ENCODE measurements at regions not wholly inside any gene's neighbourhood (a gene's known extent, or its start where the extent isn't known, plus 50 kb on each side); places are given as distances from the start of the nearest gene placed in this dataset.

- Histone ChIP-seq H3K36me3 (ENCODE audit: low read depth, low read length) (no peaks in the 10 kb centered on the region), H3K9me2 (replicated peaks; ENCODE audit: low read length) (no peaks in the 10 kb centered on the region), H3K4me1 (ENCODE audit: insufficient read depth, low read length) (no peaks in the 10 kb centered on the region), H3K27ac (ENCODE audit: low read length) (no peak overlapping the region), H3K4me3 (ENCODE audit: low read length) (no peak overlapping the region), H4K20me1 (ENCODE audit: low read length) (no peaks in the 10 kb centered on the region), H3F3A (ENCODE audit: low read length, unreplicated experiment) (no peaks in the 10 kb centered on the region), H3K9ac (ENCODE audit: low read length) (no peak overlapping the region), H3K79me2 (ENCODE audit: low read length) (no peaks in the 10 kb centered on the region), H3K9me3 (ENCODE audit: low read length) (no peaks in the 10 kb centered on the region), H2AFZ (ENCODE audit: low read length) (no peak overlapping the region), H3K27me3 (ENCODE audit: low read length) (no peaks in the 10 kb centered on the region), H3K4me2 (ENCODE audit: low read length) (no peak overlapping the region)
- ChIA-PET CTCF (no interaction called here), POLR2A (ENCODE audit: unreplicated experiment) (no interaction called here)
- ATAC-seq, result no peak
- no TSS peak for BruUV-seq (replicated peaks)
- intact Hi-C loops (cut with micrococcal nuclease), result no loop called here
- no peak for DNase-seq
- TF ChIP-seq EZH2 (IDR thresholded peaks at IDR 0.05; ENCODE audit: low read length, unreplicated experiment) (no peak), CTCF (conservative IDR thresholded peaks at IDR 0.05; ENCODE audit: low read depth, low read length) (no peak), EZH2phosphoT487 (IDR thresholded peaks at IDR 0.05; ENCODE audit: borderline replicate concordance, low read length) (no peak)
These were observed 271.8 kb downstream of the SUCLG1 start for GRCh38 chr2:84187258-84187657.

GRCh38 chr2:84181927-84182326 lies 277.2 kb downstream of the SUCLG1 start:
- Histone ChIP-seq H3F3A (ENCODE audit: low read length, unreplicated experiment) (no peaks in the 10 kb centered on the region), H3K9me2 (replicated peaks; ENCODE audit: low read length) (no peaks in the 10 kb centered on the region), H3K36me3 (ENCODE audit: low read depth, low read length) (no peaks in the 10 kb centered on the region), H3K9ac (ENCODE audit: low read length) (no peak overlapping the region), H3K27ac (ENCODE audit: low read length) (no peak overlapping the region), H3K9me3 (ENCODE audit: low read length) (no peaks in the 10 kb centered on the region), H4K20me1 (ENCODE audit: low read length) (no peaks in the 10 kb centered on the region), H3K27me3 (ENCODE audit: low read length) (no peaks in the 10 kb centered on the region), H2AFZ (ENCODE audit: low read length) (no peak overlapping the region), H3K4me3 (ENCODE audit: low read length) (no peak overlapping the region), H3K4me2 (ENCODE audit: low read length) (no peak overlapping the region), H3K4me1 (ENCODE audit: insufficient read depth, low read length) (no peaks in the 10 kb centered on the region), H3K79me2 (ENCODE audit: low read length) (no peaks in the 10 kb centered on the region)
- CTCF ChIA-PET, result no interaction called here
- intact Hi-C loops (cut with micrococcal nuclease), result no loop called here
- no peak for TF ChIP-seq CTCF (conservative IDR thresholded peaks at IDR 0.05; ENCODE audit: low read depth, low read length)
- BruUV-seq (replicated peaks), result no TSS peak
- POLR2A ChIA-PET (ENCODE audit: unreplicated experiment), result no interaction called here
- DNase-seq (no peak), ATAC-seq (no peak)

- no peaks in the 10 kb centered on the region for H3K4me1 ChIP-seq (ENCODE audit: insufficient read depth, low read length)
- intact Hi-C loops (cut with micrococcal nuclease), result no loop called here
- CTCF ChIA-PET, result no interaction called here
- H3K79me2 ChIP-seq (ENCODE audit: low read length), result no peaks in the 10 kb centered on the region
- H3K27ac ChIP-seq (ENCODE audit: low read length), result no peak overlapping the region
- no peak overlapping the region for H3K4me2 ChIP-seq (ENCODE audit: low read length)
- H3K4me3 ChIP-seq (ENCODE audit: low read length), result no peak overlapping the region
- no peaks in the 10 kb centered on the region for H3K9me3 ChIP-seq (ENCODE audit: low read length)
- ATAC-seq (no peak), DNase-seq (no peak)
- no peaks in the 10 kb centered on the region for H4K20me1 ChIP-seq (ENCODE audit: low read length)
- no peaks in the 10 kb centered on the region for H3K27me3 ChIP-seq (ENCODE audit: low read length)
- BruUV-seq (replicated peaks), result no TSS peak
- no peaks in the 10 kb centered on the region for H3K9me2 ChIP-seq (replicated peaks; ENCODE audit: low read length)
- H3K36me3 ChIP-seq (ENCODE audit: low read depth, low read length), result no peaks in the 10 kb centered on the region
- TF ChIP-seq CTCF (conservative IDR thresholded peaks at IDR 0.05; ENCODE audit: low read depth, low read length) (no peak), EZH2phosphoT487 (IDR thresholded peaks at IDR 0.05; ENCODE audit: borderline replicate concordance, low read length) (no peak), EZH2 (IDR thresholded peaks at IDR 0.05; ENCODE audit: low read length, unreplicated experiment) (no peak)
- H3F3A ChIP-seq (ENCODE audit: low read length, unreplicated experiment), result no peaks in the 10 kb centered on the region
- no peak overlapping the region for H3K9ac ChIP-seq (ENCODE audit: low read length)
- POLR2A ChIA-PET (ENCODE audit: unreplicated experiment), result no interaction called here
- H2AFZ ChIP-seq (ENCODE audit: low read length), result no peak overlapping the region
These were observed 281.3 kb downstream of the SUCLG1 start for GRCh38 chr2:84177733-84178132.
